ENCODE measurements at regions not wholly inside any gene's neighbourhood (a gene's known extent, or its start where the extent isn't known, plus 50 kb on each side); places are given as distances from the start of the nearest gene placed in this dataset.

GRCh38 chr22:48826546-48826945 lies 1001.1 kb downstream of the BRD1 start:
- DNase-seq (ENCODE audit: low read depth in 1 of 2, low spot score in 1 of 2), result no peak
- Histone ChIP-seq H3K4me3 (replicated peaks; ENCODE audit: insufficient read depth, low read length) (no peak overlapping the region), H3K27me3 (ENCODE audit: insufficient read depth, poor library complexity, severe bottlenecking) (no peaks in the 10 kb centered on the region), H3K27ac (replicated peaks) (no peak overlapping the region)
- TF ChIP-seq, protein P1, sequence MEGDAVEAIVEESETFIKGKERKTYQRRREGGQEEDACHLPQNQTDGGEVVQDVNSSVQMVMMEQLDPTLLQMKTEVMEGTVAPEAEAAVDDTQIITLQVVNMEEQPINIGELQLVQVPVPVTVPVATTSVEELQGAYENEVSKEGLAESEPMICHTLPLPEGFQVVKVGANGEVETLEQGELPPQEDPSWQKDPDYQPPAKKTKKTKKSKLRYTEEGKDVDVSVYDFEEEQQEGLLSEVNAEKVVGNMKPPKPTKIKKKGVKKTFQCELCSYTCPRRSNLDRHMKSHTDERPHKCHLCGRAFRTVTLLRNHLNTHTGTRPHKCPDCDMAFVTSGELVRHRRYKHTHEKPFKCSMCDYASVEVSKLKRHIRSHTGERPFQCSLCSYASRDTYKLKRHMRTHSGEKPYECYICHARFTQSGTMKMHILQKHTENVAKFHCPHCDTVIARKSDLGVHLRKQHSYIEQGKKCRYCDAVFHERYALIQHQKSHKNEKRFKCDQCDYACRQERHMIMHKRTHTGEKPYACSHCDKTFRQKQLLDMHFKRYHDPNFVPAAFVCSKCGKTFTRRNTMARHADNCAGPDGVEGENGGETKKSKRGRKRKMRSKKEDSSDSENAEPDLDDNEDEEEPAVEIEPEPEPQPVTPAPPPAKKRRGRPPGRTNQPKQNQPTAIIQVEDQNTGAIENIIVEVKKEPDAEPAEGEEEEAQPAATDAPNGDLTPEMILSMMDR (IDR thresholded peaks at IDR 0.05; ENCODE audit: insufficient read depth, low read length), result no peak
- TF ChIP-seq GABPA (IDR thresholded peaks at IDR 0.05; ENCODE audit: low read depth), result no peak
- TF ChIP-seq SPI1 (IDR thresholded peaks at IDR 0.05; ENCODE audit: borderline replicate concordance, low read depth), result no peak
- TF ChIP-seq POLR2AphosphoS5 (IDR thresholded peaks at IDR 0.05; ENCODE audit: low read depth), result no peak
- no peak for TF ChIP-seq REST (IDR thresholded peaks at IDR 0.05; ENCODE audit: insufficient replicate concordance, low read depth)

GRCh38 chr22:48825802-48826520 lies 1001.7 kb downstream of the BRD1 start:
- Histone ChIP-seq H3K27me3 (ENCODE audit: insufficient read depth, poor library complexity, severe bottlenecking) (no peaks in the 10 kb centered on the region), H3K27ac (replicated peaks) (no peak overlapping the region), H3K4me3 (replicated peaks; ENCODE audit: insufficient read depth, low read length) (no peak overlapping the region)
- DNase-seq (ENCODE audit: low read depth in 1 of 2, low spot score in 1 of 2), result no peak
- TF ChIP-seq, protein P1 (IDR thresholded peaks at IDR 0.05; ENCODE audit: insufficient read depth, low read length), result no peak
- TF ChIP-seq GABPA (IDR thresholded peaks at IDR 0.05; ENCODE audit: low read depth), result no peak
- no peak for TF ChIP-seq REST (IDR thresholded peaks at IDR 0.05; ENCODE audit: insufficient replicate concordance, low read depth)
- TF ChIP-seq POLR2AphosphoS5 (IDR thresholded peaks at IDR 0.05; ENCODE audit: low read depth), result no peak
- TF ChIP-seq SPI1 (IDR thresholded peaks at IDR 0.05; ENCODE audit: borderline replicate concordance, low read depth), result no peak

DNA sequence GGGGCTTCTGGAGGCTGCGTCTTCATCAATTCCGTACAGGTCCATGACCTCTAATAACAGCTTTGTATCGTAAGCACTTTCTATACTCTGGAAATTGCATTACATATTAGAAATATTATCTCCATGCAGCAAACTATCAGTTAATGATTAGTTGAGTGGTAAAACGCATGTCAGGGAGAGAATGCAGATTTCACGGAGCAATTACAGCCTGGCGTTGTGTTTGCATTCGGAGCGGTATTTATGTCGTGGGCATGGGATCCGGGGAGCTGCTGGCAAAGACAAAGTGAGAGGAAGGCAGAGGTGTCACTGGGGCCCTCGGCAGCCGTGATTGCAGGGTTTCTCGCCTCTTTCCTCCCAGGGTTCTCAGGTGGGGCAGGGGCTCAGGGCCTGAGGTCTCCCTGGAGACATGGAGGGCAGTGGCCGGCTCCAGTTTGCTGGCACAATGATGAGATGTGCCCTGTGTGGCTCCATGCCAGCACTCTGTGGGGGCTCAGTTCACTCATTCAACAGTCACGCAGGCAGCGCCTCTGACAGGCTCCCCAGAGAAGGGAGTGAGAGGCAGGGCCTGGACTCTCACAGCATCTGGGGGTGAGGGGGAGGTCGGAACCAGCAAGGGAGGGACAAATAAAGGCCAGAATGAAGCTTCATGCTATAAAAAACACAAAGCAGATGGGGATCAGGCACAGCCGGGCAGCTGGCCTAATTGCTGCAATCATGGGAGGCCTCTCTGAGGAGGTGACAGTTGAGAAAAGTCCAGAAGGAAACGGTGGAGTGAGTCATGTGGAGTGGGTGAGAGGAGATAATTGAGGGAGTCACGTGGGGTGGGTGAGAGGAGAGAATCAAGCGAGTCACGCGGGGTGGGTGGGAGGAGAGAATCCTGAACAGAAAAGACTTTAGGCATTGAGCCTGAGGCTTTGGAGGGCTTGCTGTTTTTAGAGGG lies 1002.7 kb downstream of the BRD1 start:
- TF ChIP-seq GABPA (IDR thresholded peaks at IDR 0.05; ENCODE audit: low read depth) (no peak), SPI1 (IDR thresholded peaks at IDR 0.05; ENCODE audit: borderline replicate concordance, low read depth) (no peak), POLR2AphosphoS5 (IDR thresholded peaks at IDR 0.05; ENCODE audit: low read depth) (no peak), REST (IDR thresholded peaks at IDR 0.05; ENCODE audit: insufficient replicate concordance, low read depth) (no peak)
- TF ChIP-seq, protein P1 (IDR thresholded peaks at IDR 0.05; ENCODE audit: insufficient read depth, low read length), result no peak
- H3K4me3 ChIP-seq (replicated peaks; ENCODE audit: insufficient read depth, low read length), result no peak overlapping the region
- DNase-seq (ENCODE audit: low read depth in 1 of 2, low spot score in 1 of 2), result no peak

More for the DNA sequence above, 1002.7 kb downstream of the BRD1 start:
- Histone ChIP-seq H3K27ac (replicated peaks) (no peak overlapping the region), H3K27me3 (ENCODE audit: insufficient read depth, poor library complexity, severe bottlenecking) (no peaks in the 10 kb centered on the region)

Data from HL-60 (cell line).